GM18502 (cell line): ENCODE measurements at regions not wholly inside any gene's neighbourhood (a gene's known extent, or its start where the extent isn't known, plus 50 kb on each side); places are given as distances from the start of the nearest gene placed in this dataset.
"Not testable (repeated sequence)": the region's sequence is repeated elsewhere in the genome, so short reads cannot be mapped to it uniquely, and the experiment has no call there.

ENCODE experiments used
- ATAC-seq: cut with Tn5 transposase; IDR thresholded peaks from one replicate; pipeline ENCODE4 v1.9.1; 2021; ENCODE audit warnings: mild to moderate bottlenecking; ENCODE audit not compliant: unreplicated experiment, poor library complexity

DNA sequence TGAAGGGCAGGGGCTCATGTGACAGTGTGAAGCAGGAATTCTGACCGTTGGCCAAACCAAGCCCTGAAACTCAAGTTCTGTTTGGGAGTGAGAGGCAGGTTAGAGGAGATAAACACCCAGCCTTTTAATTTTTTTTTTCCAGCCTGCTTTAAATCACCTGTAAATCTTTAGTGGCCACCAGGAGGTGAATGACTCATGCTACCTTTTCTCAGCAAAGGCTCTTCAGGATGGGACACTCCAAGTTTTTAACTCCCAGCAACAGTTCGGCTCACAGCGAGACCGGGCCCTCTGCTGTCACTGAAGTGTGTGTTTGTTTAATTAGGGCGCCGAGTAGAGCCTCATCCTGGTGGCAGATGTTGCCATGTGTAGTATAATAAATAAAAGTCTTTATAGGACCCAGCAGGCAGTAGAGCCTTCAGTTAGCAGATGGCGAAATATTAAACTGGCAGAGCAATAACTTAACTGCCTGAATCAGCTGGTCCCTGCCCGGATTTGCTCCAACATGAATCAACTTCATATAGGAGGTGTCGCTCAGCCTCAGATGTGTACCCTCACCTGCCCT lies 180.3 kb downstream of the NPIPA7 start:
- ATAC-seq: not testable (repeated sequence)

DNA sequence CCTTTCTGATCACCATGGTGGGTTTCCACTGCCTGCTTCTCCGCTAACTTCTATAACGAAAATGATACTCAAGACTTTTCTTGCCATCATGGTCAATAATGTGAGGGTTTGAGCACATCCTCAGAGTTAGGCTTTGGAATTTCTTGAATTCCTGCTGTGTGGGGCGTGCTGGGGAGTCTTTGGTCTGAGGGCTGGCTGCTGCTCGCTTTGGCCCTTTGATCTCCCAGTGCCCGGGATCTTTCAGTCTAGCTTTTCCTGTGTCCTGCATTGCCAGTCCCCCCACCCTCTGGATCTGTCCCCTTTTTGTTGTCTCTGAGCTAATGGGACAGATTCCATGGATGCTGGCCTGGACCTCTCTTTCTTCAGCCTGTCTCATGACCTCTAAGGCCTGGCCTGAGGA lies 182.6 kb downstream of the NPIPA7 start:
- not testable (repeated sequence) for ATAC-seq

DNA sequence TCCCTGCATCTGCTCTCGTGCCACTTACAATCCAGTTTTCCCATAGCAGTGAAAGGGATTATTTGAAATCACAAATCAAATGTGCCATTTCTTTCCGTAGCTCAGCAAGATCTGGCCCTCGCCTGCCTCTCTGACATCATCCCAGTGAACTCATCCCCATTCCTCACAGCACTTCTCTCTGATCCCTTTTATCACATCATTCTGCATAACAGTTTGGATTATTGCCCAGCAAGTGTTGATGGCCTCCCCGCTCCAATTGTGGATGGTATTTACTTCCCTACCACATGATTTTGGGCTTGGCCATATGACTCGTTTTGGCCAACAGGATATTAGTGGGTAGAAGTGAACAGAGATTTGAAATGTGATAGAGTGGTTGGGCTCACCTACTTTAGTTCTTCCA lies 185.0 kb downstream of the NPIPA7 start:
- ATAC-seq: not testable (repeated sequence)

- not testable (repeated sequence) for ATAC-seq
Observed at GRCh38 chr16:16565326-16565725, 186.4 kb downstream of the NPIPA7 start.

DNA sequence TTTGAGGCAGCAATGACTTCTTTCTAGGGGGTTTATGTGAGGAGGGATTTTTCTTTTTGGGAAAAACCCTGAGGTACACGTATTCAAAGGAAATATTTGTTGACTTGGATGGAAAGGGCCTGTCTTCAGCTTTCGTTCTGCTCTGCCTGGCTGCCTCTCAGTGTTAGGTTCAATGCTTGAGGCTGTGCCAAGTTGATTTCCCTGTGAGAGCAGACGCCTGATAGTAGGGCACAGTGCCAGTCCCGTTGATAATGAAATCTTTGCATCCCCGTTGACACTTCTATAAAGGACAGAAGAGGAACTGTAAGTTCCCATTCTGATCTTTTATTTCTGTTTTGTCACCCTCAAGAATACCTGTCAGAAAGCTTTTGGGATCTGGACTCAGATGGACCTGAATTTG lies 191.1 kb downstream of the NPIPA7 start:
- ATAC-seq: not testable (repeated sequence)

DNA sequence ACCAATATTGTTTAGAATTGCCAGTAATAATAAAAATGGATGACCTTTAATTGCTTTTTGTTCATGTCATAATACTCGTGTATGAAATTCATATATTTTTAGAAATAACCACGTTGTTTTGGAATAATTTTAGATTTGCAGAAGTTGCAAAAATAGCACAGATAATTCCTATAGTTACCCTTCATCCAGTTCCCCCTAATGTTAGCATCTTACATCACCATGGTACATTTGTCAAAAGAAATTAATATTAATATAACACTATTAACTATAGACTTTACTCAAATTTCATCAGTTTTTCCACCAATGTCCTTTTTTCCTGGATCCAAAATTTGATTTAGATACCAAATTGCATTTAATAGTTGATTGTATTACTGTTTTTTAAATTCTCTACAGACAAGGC lies 191.9 kb downstream of the NPIPA7 start:
- not testable (repeated sequence) for ATAC-seq

DNA sequence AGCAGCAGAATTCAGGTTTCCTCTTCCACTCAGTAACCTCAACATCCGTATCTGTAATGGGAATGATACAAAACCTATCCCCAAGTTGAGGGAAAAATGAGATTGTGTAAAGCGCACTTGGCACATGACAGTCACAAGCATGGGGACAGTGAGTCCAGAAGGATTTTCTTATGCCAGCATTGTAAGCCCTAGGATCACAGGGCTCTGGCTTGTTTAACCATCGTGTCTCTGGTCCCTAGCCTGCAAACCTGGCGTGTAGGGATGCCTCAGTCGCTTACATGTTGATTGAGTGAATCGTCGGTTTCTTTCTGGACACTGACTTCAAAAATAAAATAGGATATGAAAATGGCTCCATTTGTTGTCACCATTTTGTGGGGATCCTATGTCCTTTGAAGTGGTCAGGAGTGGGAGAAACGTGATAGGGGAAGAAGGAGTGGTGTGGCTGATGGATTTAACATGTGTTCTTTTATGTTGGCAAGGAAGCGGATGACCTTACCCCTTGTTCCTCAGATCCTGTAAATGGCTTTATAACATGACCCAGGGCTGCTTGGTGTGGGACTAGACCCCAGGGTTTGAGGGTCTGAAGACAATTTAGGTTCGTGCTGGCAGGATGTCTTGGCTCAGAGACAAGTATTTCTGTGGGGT lies 193.3 kb downstream of the NPIPA7 start:
- not testable (repeated sequence) for ATAC-seq

- not testable (repeated sequence) for ATAC-seq
Observed at GRCh38 chr16:16577062-16577461, 198.1 kb downstream of the NPIPA7 start.

GRCh38 chr16:16578701-16579100 lies 199.8 kb downstream of the NPIPA7 start:
- no peak for ATAC-seq

GRCh38 chr16:16582916-16583315 lies 204.0 kb downstream of the NPIPA7 start:
- ATAC-seq: not testable (repeated sequence)

- not testable (repeated sequence) for ATAC-seq
Observed at GRCh38 chr16:16586073-16586651, 207.2 kb downstream of the NPIPA7 start.

DNA sequence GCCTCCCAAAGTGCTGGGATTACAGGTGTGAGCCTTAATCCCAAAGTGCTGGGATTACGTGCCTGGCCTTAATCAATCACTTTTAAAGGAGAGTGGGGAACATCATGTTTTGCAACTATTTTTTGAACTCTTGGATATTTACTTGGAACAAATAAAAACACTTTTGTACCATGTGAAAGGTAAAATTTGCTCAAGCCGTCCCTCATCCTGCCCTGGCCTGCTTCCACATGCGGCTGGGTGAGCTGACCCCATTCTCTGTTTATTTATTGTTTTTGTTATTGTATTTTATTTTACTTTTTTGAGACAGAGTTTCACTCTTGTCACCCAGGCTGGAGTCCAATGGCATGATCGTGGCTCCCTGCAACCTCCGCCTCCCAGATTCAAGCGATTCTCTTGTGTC lies 208.0 kb downstream of the NPIPA7 start:
- not testable (repeated sequence) for ATAC-seq

DNA sequence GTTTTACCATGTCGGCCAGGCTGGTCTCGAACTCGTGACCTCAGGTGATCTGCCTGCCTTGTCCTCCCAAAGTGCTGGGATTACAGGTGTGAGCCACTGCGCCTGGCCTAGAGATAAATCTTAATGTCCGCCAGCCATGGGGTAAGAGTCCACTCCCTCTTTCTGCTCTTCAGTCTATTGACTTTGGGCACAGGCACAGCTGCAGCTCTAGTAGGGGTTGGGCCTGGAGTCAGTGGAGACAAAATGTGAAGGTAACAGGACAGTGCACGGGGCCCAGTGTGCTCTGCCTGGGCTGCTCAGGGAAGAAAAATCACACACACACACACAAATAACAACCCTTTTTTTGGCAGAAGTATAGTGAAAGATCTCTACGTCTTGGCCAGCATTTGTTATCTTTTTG lies 209.5 kb downstream of the NPIPA7 start:
- ATAC-seq: not testable (repeated sequence)

- not testable (repeated sequence) for ATAC-seq
Observed at GRCh38 chr16:16590654-16591318, 211.8 kb downstream of the NPIPA7 start.

DNA sequence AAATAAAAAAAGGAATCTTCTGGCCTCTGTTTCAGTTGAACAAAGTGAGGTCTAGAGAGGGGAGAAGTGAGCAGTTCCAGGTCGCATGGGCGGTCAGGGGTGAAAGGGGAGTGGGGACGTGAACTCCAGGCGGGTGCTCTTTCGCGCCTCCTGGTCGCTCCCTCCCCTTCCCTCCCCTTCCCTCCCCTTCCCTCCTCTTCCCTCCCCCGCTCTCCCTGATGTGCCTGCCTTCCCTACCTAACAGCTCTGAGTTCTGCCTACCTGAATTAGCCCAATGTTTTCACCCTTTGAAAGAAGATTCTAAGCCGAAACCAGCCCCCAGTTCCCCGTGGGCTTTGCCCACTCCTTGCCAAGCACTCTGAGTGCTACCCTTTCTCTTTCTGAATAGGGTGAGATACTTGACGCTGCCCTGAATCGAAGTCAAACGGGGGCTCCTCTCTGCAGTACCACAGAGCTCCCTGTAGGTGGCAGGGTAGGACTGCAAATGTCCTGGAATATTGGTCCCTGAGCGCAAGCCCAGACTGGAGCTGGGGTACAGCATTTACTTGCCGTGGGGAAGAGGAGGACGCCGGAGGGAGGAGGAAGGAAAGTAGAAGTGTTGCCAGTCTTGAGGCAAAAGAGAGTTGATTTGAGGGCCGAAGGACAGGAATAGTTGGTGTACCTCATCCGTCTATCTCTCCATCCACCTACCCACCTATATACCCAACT lies 214.4 kb downstream of the NPIPA7 start:
- ATAC-seq: peak; percentile 54

GRCh38 chr16:16595029-16595718 lies 216.2 kb downstream of the NPIPA7 start:
- not testable (repeated sequence) for ATAC-seq

- not testable (repeated sequence) for ATAC-seq
Observed at GRCh38 chr16:16601239-16601638, 222.3 kb downstream of the NPIPA7 start.

- ATAC-seq: not testable (repeated sequence)
Observed at GRCh38 chr16:16607401-16608082, 228.6 kb downstream of the NPIPA7 start.

GRCh38 chr16:16609627-16610026 lies 230.7 kb downstream of the NPIPA7 start:
- not testable (repeated sequence) for ATAC-seq
